Neural progenitor cell (in vitro differentiated cells): ENCODE measurements at regions not wholly inside any gene's neighbourhood (a gene's known extent, or its start where the extent isn't known, plus 50 kb on each side); places are given as distances from the start of the nearest gene placed in this dataset.

Experiments used
- DNase-seq: peaks from one replicate; pipeline ENCODE4 v3.0.0-alpha.2; 2016; ENCODE audit warnings: low spot score
- H2AFZ ChIP-seq: fragments of 200-600 bp; sonication (generic); replicated peaks from 2 replicates; pipeline ENCODE4 v1.6.1; 2016; ENCODE audit warnings: antibody characterized with exemption
- H3F3A ChIP-seq: fragments of 200-600 bp; sonication (generic); 2 replicates; pipeline ENCODE4 v1.6.1; 2016; ENCODE audit warnings: antibody characterized with exemption, low read depth
- H3K27ac ChIP-seq: fragments of 200-600 bp; sonication (generic); 2 replicates; pipeline ENCODE4 v1.5.1; 2016; ENCODE audit warnings: mild to moderate bottlenecking
- H3K27me3 ChIP-seq: fragments of 200-600 bp; sonication (generic); 2 replicates; pipeline ENCODE4 v1.6.1; 2016; ENCODE audit warnings: mild to moderate bottlenecking, moderate library complexity
- H3K36me3 ChIP-seq: fragments of 200-600 bp; sonication (generic); 2 replicates; pipeline ENCODE4 v1.5.1; 2016
- H3K4me1 ChIP-seq: fragments of 200-600 bp; sonication (generic); 2 replicates; pipeline ENCODE4 v1.6.1; 2016; ENCODE audit warnings: mixed run types
- H3K4me2 ChIP-seq: fragments of 200-600 bp; sonication (generic); 2 replicates; pipeline ENCODE4 v1.6.1; 2016
- H3K4me3 ChIP-seq: fragments of 200-600 bp; sonication (generic); 2 replicates; pipeline ENCODE4 v1.5.1; 2016
- H3K79me2 ChIP-seq: fragments of 200-600 bp; sonication (generic); 2 replicates; pipeline ENCODE4 v1.6.1; 2016; ENCODE audit warnings: low read depth
- H3K9ac ChIP-seq: fragments of 200-600 bp; sonication (generic); 2 replicates; pipeline ENCODE4 v1.6.1; 2016
- H3K9me3 ChIP-seq: fragments of 200-600 bp; sonication (generic); 2 replicates; pipeline ENCODE4 v1.5.1; 2016; ENCODE audit warnings: low read depth
- H4K20me1 ChIP-seq: fragments of 200-600 bp; sonication (generic); 2 replicates; pipeline ENCODE4 v1.6.1; 2016; ENCODE audit warnings: low read depth
- H3K27ac Mint-ChIP-seq: 3 replicates; pipeline ENCODE4 v1.8.0; 2021; ENCODE audit warnings: mixed read lengths
- H3K27me3 Mint-ChIP-seq: 2 replicates; pipeline ENCODE4 v1.8.0; 2022; ENCODE audit warnings: low read depth, mild to moderate bottlenecking, inconsistent platforms, moderate library complexity, mixed read lengths; ENCODE audit not compliant: insufficient read depth
- H3K36me3 Mint-ChIP-seq: 3 replicates; pipeline ENCODE4 v1.8.0; 2021; ENCODE audit warnings: mixed read lengths
- H3K4me1 Mint-ChIP-seq: 3 replicates; pipeline ENCODE4 v1.8.0; 2021; ENCODE audit warnings: mixed read lengths
- H3K4me3 Mint-ChIP-seq: 3 replicates; pipeline ENCODE4 v1.8.0; 2021; ENCODE audit warnings: mild to moderate bottlenecking, moderate library complexity, mixed read lengths
- H3K9me3 Mint-ChIP-seq: 3 replicates; pipeline ENCODE4 v1.8.0; 2020; ENCODE audit warnings: mixed read lengths
- CTCF ChIP-seq: fragments of 200-600 bp; sonication (generic); IDR thresholded peaks from 2 replicates; pipeline ENCODE4 v1.5.1; 2017; ENCODE audit warnings: antibody characterized with exemption, mild to moderate bottlenecking
- EZH2 ChIP-seq: fragments of 200-600 bp; sonication (generic); IDR thresholded peaks from 2 replicates; pipeline ENCODE4 v1.6.1; 2017; ENCODE audit warnings: antibody characterized with exemption, mild to moderate bottlenecking, moderate library complexity
- EZH2phosphoT487 ChIP-seq: fragments of 200-600 bp; sonication (generic); IDR thresholded peaks from 2 replicates; pipeline ENCODE4 v1.6.1; 2017; ENCODE audit warnings: antibody characterized with exemption

DNA sequence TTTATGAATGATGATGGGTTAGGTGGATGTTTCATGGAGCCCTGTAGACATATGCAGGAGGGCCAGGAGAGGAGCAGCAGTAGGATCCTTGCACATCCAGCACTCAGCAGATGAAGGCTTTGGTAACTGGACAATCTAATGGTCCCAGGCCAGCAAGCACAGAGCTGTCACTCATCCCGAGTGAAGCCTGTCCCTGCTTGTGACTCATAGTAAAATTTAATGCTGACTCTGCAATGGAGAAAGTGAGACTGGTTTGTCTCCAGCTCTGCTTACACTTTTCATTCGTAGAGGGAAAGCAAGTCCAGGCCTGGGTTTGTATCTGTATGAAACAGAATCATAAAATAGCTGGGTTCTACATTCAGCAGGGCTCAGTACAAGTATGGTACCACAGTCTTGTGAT is 131.7 kb downstream of the DTWD1 start:
- H3F3A ChIP-seq: no peaks in the 10 kb centered on the region
- no peaks in the 10 kb centered on the region for H3K9me3 ChIP-seq
- no peak for DNase-seq
- H3K79me2 ChIP-seq: no peaks in the 10 kb centered on the region
- Mint-ChIP-seq H3K27me3 (no peaks in the 10 kb centered on the region), H3K9me3 (no peaks in the 10 kb centered on the region), H3K4me1 (no peaks in the 10 kb centered on the region), H3K27ac (no peak overlapping the region), H3K36me3 (no peaks in the 10 kb centered on the region), H3K4me3 (no peak overlapping the region)
- no peak overlapping the region for H3K9ac ChIP-seq
- H3K36me3 ChIP-seq: no peaks in the 10 kb centered on the region
- H3K4me2 ChIP-seq: no peak overlapping the region
- no peak for TF ChIP-seq CTCF
- no peak for TF ChIP-seq EZH2phosphoT487
- no peak for TF ChIP-seq EZH2
- no peak overlapping the region for H2AFZ ChIP-seq
- H3K27me3 ChIP-seq: no peaks in the 10 kb centered on the region
- H3K4me1 ChIP-seq: no peaks in the 10 kb centered on the region
- no peak overlapping the region for H3K4me3 ChIP-seq
- no peaks in the 10 kb centered on the region for H4K20me1 ChIP-seq
- no peak overlapping the region for H3K27ac ChIP-seq

- no peaks in the 10 kb centered on the region for H3K36me3 ChIP-seq
- no peaks in the 10 kb centered on the region for H3K4me1 Mint-ChIP-seq
- no peak overlapping the region for H3K9ac ChIP-seq
- H2AFZ ChIP-seq: no peak overlapping the region
- no peak overlapping the region for H3K4me3 ChIP-seq
- TF ChIP-seq EZH2 (no peak), CTCF (no peak), EZH2phosphoT487 (no peak)
- no peaks in the 10 kb centered on the region for H3K27me3 Mint-ChIP-seq
- H3K27me3 ChIP-seq: no peaks in the 10 kb centered on the region
- no peaks in the 10 kb centered on the region for H4K20me1 ChIP-seq
- no peak overlapping the region for H3K27ac ChIP-seq
- peaks cover 13% of the 10 kb centered on the region for H3K9me3 ChIP-seq
- H3K4me2 ChIP-seq: no peak overlapping the region
- H3K36me3 Mint-ChIP-seq: no peaks in the 10 kb centered on the region
- H3K79me2 ChIP-seq: no peaks in the 10 kb centered on the region
- no peak for DNase-seq
- no peaks in the 10 kb centered on the region for H3F3A ChIP-seq
- no peak overlapping the region for H3K27ac Mint-ChIP-seq
- H3K9me3 Mint-ChIP-seq: peaks cover 15% of the 10 kb centered on the region
- no peaks in the 10 kb centered on the region for H3K4me1 ChIP-seq
- no peak overlapping the region for H3K4me3 Mint-ChIP-seq
Observed at GRCh38 chr15:49758456-49758855, 137.6 kb downstream of the DTWD1 start.

DNA sequence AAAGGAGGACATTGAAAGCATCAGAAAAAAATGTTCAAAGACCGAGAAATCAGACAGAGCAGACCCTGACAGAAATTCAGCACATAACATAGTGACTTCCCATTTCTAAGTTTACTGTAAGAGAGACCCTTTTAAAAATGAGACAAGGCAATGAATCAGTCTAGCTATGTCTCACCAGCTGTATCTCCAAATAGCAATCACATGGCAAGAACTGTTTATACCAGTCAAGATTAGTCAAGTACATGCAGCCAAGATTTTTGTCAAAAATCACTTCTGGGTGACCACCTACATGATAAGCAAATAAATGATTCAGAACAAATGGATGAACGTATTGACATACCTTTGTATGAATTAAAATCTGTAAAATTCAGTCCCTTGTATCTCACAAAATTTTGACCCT is 138.0 kb downstream of the DTWD1 start:
- no peak overlapping the region for H3K4me3 ChIP-seq
- no peak overlapping the region for H2AFZ ChIP-seq
- Mint-ChIP-seq H3K27ac (no peak overlapping the region), H3K4me3 (no peak overlapping the region), H3K27me3 (no peaks in the 10 kb centered on the region), H3K9me3 (peaks cover 15% of the 10 kb centered on the region), H3K36me3 (no peaks in the 10 kb centered on the region), H3K4me1 (no peaks in the 10 kb centered on the region)
- H3K27me3 ChIP-seq: no peaks in the 10 kb centered on the region
- H3F3A ChIP-seq: no peaks in the 10 kb centered on the region
- no peaks in the 10 kb centered on the region for H3K4me1 ChIP-seq
- H3K36me3 ChIP-seq: no peaks in the 10 kb centered on the region
- no peak overlapping the region for H3K9ac ChIP-seq
- TF ChIP-seq CTCF (no peak), EZH2phosphoT487 (no peak), EZH2 (no peak)
- H3K27ac ChIP-seq: no peak overlapping the region
- no peaks in the 10 kb centered on the region for H3K79me2 ChIP-seq
- no peak overlapping the region for H3K4me2 ChIP-seq
- peaks cover 13% of the 10 kb centered on the region for H3K9me3 ChIP-seq
- no peak for DNase-seq
- no peaks in the 10 kb centered on the region for H4K20me1 ChIP-seq

DNA sequence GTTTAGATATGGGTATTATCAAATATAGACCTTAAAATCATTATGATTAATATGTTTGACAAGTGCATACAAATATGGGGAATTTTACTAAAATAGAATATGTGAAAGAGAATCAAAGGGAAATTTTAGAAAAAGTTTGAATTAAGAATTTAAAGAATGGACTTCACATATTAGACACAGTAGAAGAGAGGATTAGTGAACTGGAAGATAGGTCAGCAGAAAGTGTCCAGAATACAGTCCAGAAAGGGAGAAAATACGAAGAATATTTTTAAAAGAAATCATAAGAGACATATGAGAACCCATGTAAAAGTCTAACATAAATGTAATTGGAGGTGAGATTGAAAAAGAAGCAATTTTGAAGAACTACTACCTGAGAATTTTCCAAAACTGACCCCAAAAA is 139.9 kb downstream of the DTWD1 start:
- H3K4me3 Mint-ChIP-seq: no peak overlapping the region
- TF ChIP-seq EZH2 (no peak), EZH2phosphoT487 (no peak), CTCF (no peak)
- no peak overlapping the region for H3K4me2 ChIP-seq
- no peaks in the 10 kb centered on the region for H3K36me3 Mint-ChIP-seq
- H3K27me3 Mint-ChIP-seq: no peaks in the 10 kb centered on the region
- DNase-seq: no peak
- no peaks in the 10 kb centered on the region for H3K36me3 ChIP-seq
- no peaks in the 10 kb centered on the region for H3K4me1 ChIP-seq
- H3K9me3 Mint-ChIP-seq: peaks cover 15% of the 10 kb centered on the region
- no peak overlapping the region for H3K27ac ChIP-seq
- peaks cover 13% of the 10 kb centered on the region for H3K9me3 ChIP-seq
- no peaks in the 10 kb centered on the region for H3K27me3 ChIP-seq
- H3K27ac Mint-ChIP-seq: no peak overlapping the region
- no peaks in the 10 kb centered on the region for H3K4me1 Mint-ChIP-seq
- H3F3A ChIP-seq: no peaks in the 10 kb centered on the region
- no peaks in the 10 kb centered on the region for H3K79me2 ChIP-seq
- no peak overlapping the region for H2AFZ ChIP-seq
- no peaks in the 10 kb centered on the region for H4K20me1 ChIP-seq
- H3K9ac ChIP-seq: no peak overlapping the region
- no peak overlapping the region for H3K4me3 ChIP-seq
